Erythroblast (primary cell): ENCODE measurements at regions not wholly inside any gene's neighbourhood (a gene's known extent, or its start where the extent isn't known, plus 50 kb on each side); places are given as distances from the start of the nearest gene placed in this dataset.

ENCODE experiments used
- GATA1 ChIP-seq: IDR thresholded peaks from 2 replicates; pipeline ENCODE4 v1.6.1; 2011; ENCODE audit warnings: low read depth, mild to moderate bottlenecking, control low read depth, low read length, moderate library complexity
- POLR2A ChIP-seq: IDR thresholded peaks from 2 replicates; pipeline ENCODE4 v1.6.1; 2011; ENCODE audit warnings: mild to moderate bottlenecking, low read length

DNA sequence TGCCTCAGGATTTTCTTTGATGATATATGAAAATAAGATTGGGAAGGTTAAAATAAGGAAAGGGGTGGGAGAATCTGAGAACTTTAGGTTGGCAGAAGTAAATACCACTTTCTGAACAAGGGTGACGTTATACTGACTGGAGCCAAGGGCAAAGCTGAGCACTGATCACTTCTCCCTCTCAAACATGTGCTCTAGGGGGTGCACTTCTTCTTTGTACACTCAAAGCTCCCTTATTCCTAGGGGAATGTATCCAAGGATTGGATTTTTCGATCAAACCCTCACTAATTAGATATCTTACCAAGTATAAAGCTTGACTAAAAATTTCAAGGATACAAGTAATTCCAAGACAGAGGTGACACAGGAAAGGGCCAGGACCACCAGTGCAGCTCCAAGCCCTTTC is 243.9 kb upstream of the UMPS start:
- TF ChIP-seq POLR2A (no peak), GATA1 (no peak)
